Suprapubic skin (tissue), 4 donors: ENCODE measurements at regions not wholly inside any gene's neighbourhood (a gene's known extent, or its start where the extent isn't known, plus 50 kb on each side); places are given as distances from the start of the nearest gene placed in this dataset.
"Not testable (repeated sequence)": the region's sequence is repeated elsewhere in the genome, so short reads cannot be mapped to it uniquely, and the experiment has no call there.

Experiments
- CTCF ChIP-seq, 2 donors: fragments of 200-600 bp in 1 of 2; fragments of 450-650 bp in 1 of 2; sonication (generic) in 1 of 2; IDR thresholded peaks; one replicate each; pipeline ENCODE4 v1.5.1; 2016 to 2019; ENCODE audit warnings: antibody characterized with exemption in 2 of 2, mild to moderate bottlenecking in 1 of 2, moderate library complexity in 1 of 2
- EP300 ChIP-seq: sonication (generic); formaldehyde crosslinking; IDR thresholded peaks from one replicate; pipeline ENCODE4 v1.6.1; 2017; ENCODE audit warnings: antibody characterized with exemption
- POLR2A ChIP-seq, 2 donors: fragments of 450-650 bp; IDR thresholded peaks; one replicate each; pipeline ENCODE4 v1.6.1; 2017; ENCODE audit warnings: antibody characterized with exemption in 2 of 2, mild to moderate bottlenecking in 2 of 2, moderate library complexity in 2 of 2
- POLR2AphosphoS5 ChIP-seq, 3 donors: sonication (generic); formaldehyde crosslinking; IDR thresholded peaks; one replicate each; pipeline ENCODE4 v1.6.1; 2017; ENCODE audit warnings: antibody characterized with exemption in 3 of 3

GRCh38 chr22:11288246-11289220 lies 4239.5 kb upstream of the OR11H1 start:
- not testable (repeated sequence) for TF ChIP-seq POLR2A (IDR thresholded peaks at IDR 0.05); EP300; CTCF (IDR thresholded peaks at IDR 0.05); POLR2AphosphoS5 (IDR thresholded peaks at IDR 0.05)
